Suprapubic skin (tissue), 4 donors: ENCODE measurements at regions not wholly inside any gene's neighbourhood (a gene's known extent, or its start where the extent isn't known, plus 50 kb on each side); places are given as distances from the start of the nearest gene placed in this dataset.

Experiments used
- DNase-seq, 2 donors: peaks; one replicate each; pipeline ENCODE4 v3.0.0-alpha.2; 2019; ENCODE audit warnings: low spot score in 2 of 2
- H3K27ac ChIP-seq: fragments of 200-600 bp; sonication (generic); one replicate; pipeline ENCODE4 v1.5.1; 2019
- H3K27me3 ChIP-seq: fragments of 200-600 bp; sonication (generic); one replicate; pipeline ENCODE4 v1.5.1; 2019
- H3K36me3 ChIP-seq: fragments of 200-600 bp; sonication (generic); one replicate; pipeline ENCODE4 v1.5.1; 2019
- H3K4me1 ChIP-seq: fragments of 200-600 bp; sonication (generic); one replicate; pipeline ENCODE4 v1.5.1; 2019
- H3K4me3 ChIP-seq: fragments of 200-600 bp; sonication (generic); one replicate; pipeline ENCODE4 v1.5.1; 2019; ENCODE audit warnings: mild to moderate bottlenecking
- H3K9me3 ChIP-seq: fragments of 200-600 bp; sonication (generic); one replicate; pipeline ENCODE4 v1.5.1; 2019
- CTCF ChIP-seq, 2 donors: fragments of 200-600 bp in 1 of 2; fragments of 450-650 bp in 1 of 2; sonication (generic) in 1 of 2; IDR thresholded peaks; one replicate each; pipeline ENCODE4 v1.5.1; 2016 to 2019; ENCODE audit warnings: antibody characterized with exemption in 2 of 2, mild to moderate bottlenecking in 1 of 2, moderate library complexity in 1 of 2
- EP300 ChIP-seq: sonication (generic); formaldehyde crosslinking; IDR thresholded peaks from one replicate; pipeline ENCODE4 v1.6.1; 2017; ENCODE audit warnings: antibody characterized with exemption
- POLR2A ChIP-seq, 2 donors: fragments of 450-650 bp; IDR thresholded peaks; one replicate each; pipeline ENCODE4 v1.6.1; 2017; ENCODE audit warnings: antibody characterized with exemption in 2 of 2, mild to moderate bottlenecking in 2 of 2, moderate library complexity in 2 of 2
- POLR2AphosphoS5 ChIP-seq, 3 donors: sonication (generic); formaldehyde crosslinking; IDR thresholded peaks; one replicate each; pipeline ENCODE4 v1.6.1; 2017; ENCODE audit warnings: antibody characterized with exemption in 3 of 3
- WGBS: methylation state at CpG from one replicate; pipeline ENCODE4 v1.1.5; 2018; 5-methylcytosine and 5-hydroxymethylcytosine counted together

GRCh38 chr3:1037631-1038030 lies 55.2 kb upstream of the CNTN6 start:
- H3K4me1 ChIP-seq: no peaks in the 10 kb centered on the region
- DNase-seq: no peak
- TF ChIP-seq EP300 (no peak), CTCF (IDR thresholded peaks at IDR 0.05) (no peak), POLR2AphosphoS5 (IDR thresholded peaks at IDR 0.05) (no peak), POLR2A (IDR thresholded peaks at IDR 0.05) (no peak)
- H3K9me3 ChIP-seq: peaks cover 5% of the 10 kb centered on the region
- H3K27ac ChIP-seq: no peak overlapping the region
- WGBS: 82% methylated on average over 5 of the region's 5 CpGs
- no peaks in the 10 kb centered on the region for H3K36me3 ChIP-seq
- no peak overlapping the region for H3K4me3 ChIP-seq
- H3K27me3 ChIP-seq: no peaks in the 10 kb centered on the region
